ENCODE measurements at regions not wholly inside any gene's neighbourhood (a gene's known extent, or its start where the extent isn't known, plus 50 kb on each side); places are given as distances from the start of the nearest gene placed in this dataset.

DNA sequence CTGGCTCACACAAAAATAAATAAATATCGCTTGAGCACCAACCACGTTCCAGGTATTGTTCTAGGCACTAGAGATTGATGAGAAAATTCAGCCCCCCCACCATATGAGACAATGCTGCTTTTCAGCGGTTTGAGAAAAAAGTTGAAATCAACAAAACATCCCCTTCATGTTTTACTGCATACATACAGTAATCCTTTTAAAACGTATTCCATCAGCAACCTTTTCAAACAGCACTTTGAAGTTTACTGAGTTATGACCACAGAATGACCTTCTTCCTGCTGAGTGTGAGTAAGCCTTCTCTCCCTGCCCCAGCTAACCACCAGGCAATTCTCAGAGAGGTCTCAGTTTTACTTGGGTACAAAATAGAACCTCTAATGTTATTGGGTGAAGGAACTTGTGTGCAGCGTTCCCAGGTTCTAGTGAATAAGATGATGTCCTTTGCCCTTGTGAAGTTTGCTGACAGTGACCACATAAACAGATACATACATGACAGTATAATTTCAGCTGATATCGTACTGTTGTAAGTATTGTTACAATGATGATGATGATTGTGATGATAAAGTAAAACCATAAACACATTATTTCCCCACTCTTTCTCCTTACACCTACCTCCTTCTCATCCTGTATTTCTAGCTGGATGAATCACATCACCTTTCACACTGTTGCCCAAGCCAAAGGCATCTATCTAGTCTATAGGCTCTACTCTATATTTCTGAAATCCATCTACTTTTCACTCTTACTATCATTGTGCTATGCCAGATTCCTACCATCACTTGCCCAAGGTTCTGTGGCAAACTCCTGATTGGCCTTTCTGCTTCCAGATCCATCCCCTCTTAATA lies 124.4 kb upstream of the KRR1 start (continued):
- TF ChIP-seq NFIB (CRISPR knock-in tag; IDR thresholded peaks at IDR 0.05; ENCODE audit: borderline replicate concordance) = no peak
- TF ChIP-seq RAD51 (IDR thresholded peaks at IDR 0.05; ENCODE audit: borderline replicate concordance) = no peak
- no peak for TF ChIP-seq ZFP36L2 (CRISPR knock-in tag; IDR thresholded peaks at IDR 0.05)
- TF ChIP-seq ZFP36 (IDR thresholded peaks at IDR 0.05; ENCODE audit: borderline replicate concordance, low read depth, low read length, partially characterized antibody) = no peak
- TF ChIP-seq ZNF180 (CRISPR knock-in tag; IDR thresholded peaks at IDR 0.05; ENCODE audit: borderline replicate concordance, low read depth) = no peak
- peak; percentile 77; the same call in 1 of the 2 replicates for TF ChIP-seq NFKBIZ (CRISPR knock-in tag; IDR thresholded peaks at IDR 0.05)
- TF ChIP-seq, protein P1, sequence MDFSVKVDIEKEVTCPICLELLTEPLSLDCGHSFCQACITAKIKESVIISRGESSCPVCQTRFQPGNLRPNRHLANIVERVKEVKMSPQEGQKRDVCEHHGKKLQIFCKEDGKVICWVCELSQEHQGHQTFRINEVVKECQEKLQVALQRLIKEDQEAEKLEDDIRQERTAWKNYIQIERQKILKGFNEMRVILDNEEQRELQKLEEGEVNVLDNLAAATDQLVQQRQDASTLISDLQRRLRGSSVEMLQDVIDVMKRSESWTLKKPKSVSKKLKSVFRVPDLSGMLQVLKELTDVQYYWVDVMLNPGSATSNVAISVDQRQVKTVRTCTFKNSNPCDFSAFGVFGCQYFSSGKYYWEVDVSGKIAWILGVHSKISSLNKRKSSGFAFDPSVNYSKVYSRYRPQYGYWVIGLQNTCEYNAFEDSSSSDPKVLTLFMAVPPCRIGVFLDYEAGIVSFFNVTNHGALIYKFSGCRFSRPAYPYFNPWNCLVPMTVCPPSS (IDR thresholded peaks at IDR 0.05) = no peak
- TF ChIP-seq ZEB1 (IDR thresholded peaks at IDR 0.05; ENCODE audit: insufficient replicate concordance, low read depth) = no peak
- TF ChIP-seq GLI4 (CRISPR knock-in tag; IDR thresholded peaks at IDR 0.05; ENCODE audit: borderline replicate concordance) = no peak
- TF ChIP-seq ZNF546 (CRISPR knock-in tag; conservative IDR thresholded peaks at IDR 0.05) = no peak
- no peak for TF ChIP-seq MYC (CRISPR knock-in tag; IDR thresholded peaks at IDR 0.05; ENCODE audit: borderline replicate concordance)
- no peak for TF ChIP-seq CEBPB (IDR thresholded peaks at IDR 0.05; ENCODE audit: borderline replicate concordance, low read depth, low read length)
- TF ChIP-seq ZMYM3 (CRISPR knock-in tag; IDR thresholded peaks at IDR 0.05) = peak; percentile 64; the same call in 1 of the 2 replicates
- TF ChIP-seq ZFY (CRISPR knock-in tag; IDR thresholded peaks at IDR 0.05) = no peak
- TF ChIP-seq, protein P2, sequence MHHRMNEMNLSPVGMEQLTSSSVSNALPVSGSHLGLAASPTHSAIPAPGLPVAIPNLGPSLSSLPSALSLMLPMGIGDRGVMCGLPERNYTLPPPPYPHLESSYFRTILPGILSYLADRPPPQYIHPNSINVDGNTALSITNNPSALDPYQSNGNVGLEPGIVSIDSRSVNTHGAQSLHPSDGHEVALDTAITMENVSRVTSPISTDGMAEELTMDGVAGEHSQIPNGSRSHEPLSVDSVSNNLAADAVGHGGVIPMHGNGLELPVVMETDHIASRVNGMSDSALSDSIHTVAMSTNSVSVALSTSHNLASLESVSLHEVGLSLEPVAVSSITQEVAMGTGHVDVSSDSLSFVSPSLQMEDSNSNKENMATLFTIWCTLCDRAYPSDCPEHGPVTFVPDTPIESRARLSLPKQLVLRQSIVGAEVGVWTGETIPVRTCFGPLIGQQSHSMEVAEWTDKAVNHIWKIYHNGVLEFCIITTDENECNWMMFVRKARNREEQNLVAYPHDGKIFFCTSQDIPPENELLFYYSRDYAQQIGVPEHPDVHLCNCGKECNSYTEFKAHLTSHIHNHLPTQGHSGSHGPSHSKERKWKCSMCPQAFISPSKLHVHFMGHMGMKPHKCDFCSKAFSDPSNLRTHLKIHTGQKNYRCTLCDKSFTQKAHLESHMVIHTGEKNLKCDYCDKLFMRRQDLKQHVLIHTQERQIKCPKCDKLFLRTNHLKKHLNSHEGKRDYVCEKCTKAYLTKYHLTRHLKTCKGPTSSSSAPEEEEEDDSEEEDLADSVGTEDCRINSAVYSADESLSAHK (CRISPR knock-in tag; IDR thresholded peaks at IDR 0.05; ENCODE audit: borderline replicate concordance) = no peak
- no peak for TF ChIP-seq ZSCAN25 (CRISPR knock-in tag; IDR thresholded peaks at IDR 0.05)
- TF ChIP-seq MIXL1 (CRISPR knock-in tag; IDR thresholded peaks at IDR 0.05) = peak; percentile 87
- TF ChIP-seq POLR2G (IDR thresholded peaks at IDR 0.05; ENCODE audit: low read depth, low read length) = no peak
- TF ChIP-seq, protein P3, sequence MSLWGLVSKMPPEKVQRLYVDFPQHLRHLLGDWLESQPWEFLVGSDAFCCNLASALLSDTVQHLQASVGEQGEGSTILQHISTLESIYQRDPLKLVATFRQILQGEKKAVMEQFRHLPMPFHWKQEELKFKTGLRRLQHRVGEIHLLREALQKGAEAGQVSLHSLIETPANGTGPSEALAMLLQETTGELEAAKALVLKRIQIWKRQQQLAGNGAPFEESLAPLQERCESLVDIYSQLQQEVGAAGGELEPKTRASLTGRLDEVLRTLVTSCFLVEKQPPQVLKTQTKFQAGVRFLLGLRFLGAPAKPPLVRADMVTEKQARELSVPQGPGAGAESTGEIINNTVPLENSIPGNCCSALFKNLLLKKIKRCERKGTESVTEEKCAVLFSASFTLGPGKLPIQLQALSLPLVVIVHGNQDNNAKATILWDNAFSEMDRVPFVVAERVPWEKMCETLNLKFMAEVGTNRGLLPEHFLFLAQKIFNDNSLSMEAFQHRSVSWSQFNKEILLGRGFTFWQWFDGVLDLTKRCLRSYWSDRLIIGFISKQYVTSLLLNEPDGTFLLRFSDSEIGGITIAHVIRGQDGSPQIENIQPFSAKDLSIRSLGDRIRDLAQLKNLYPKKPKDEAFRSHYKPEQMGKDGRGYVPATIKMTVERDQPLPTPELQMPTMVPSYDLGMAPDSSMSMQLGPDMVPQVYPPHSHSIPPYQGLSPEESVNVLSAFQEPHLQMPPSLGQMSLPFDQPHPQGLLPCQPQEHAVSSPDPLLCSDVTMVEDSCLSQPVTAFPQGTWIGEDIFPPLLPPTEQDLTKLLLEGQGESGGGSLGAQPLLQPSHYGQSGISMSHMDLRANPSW (CRISPR knock-in tag; IDR thresholded peaks at IDR 0.05; ENCODE audit: borderline replicate concordance) = no peak
- no peak for TF ChIP-seq AGO1 (IDR thresholded peaks at IDR 0.05; ENCODE audit: low read depth, low read length, poor library complexity, severe bottlenecking)
- TF ChIP-seq, protein P4, sequence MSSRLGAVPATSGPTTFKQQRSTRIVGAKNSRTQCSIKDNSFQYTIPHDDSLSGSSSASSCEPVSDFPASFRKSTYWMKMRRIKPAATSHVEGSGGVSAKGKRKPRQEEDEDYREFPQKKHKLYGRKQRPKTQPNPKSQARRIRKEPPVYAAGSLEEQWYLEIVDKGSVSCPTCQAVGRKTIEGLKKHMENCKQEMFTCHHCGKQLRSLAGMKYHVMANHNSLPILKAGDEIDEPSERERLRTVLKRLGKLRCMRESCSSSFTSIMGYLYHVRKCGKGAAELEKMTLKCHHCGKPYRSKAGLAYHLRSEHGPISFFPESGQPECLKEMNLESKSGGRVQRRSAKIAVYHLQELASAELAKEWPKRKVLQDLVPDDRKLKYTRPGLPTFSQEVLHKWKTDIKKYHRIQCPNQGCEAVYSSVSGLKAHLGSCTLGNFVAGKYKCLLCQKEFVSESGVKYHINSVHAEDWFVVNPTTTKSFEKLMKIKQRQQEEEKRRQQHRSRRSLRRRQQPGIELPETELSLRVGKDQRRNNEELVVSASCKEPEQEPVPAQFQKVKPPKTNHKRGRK (CRISPR knock-in tag; IDR thresholded peaks at IDR 0.05) = no peak
